ENCODE measurements at regions not wholly inside any gene's neighbourhood (a gene's known extent, or its start where the extent isn't known, plus 50 kb on each side); places are given as distances from the start of the nearest gene placed in this dataset.

DNA sequence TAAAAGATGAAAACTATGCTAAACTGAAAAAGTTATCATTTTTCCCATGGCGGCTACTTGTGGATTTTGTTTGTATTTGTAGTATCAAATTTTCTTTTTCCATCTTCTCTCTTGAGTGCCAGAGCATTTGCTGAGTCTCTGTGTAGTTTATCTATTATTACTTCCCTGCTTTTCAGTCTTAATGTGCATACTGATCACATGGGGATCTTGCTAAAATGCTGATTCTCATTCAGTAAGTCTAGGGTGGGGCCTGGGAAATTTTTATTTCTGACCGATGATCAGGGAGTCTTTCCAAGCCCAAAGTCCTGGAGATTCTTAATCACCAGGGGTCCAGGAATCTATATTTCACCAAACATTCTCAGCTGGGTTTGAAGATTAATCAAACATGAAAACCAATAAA, 189.0 kb upstream of the GOT2 start:
- Mint-ChIP-seq H3K4me3 (no peak overlapping the region), H3K27ac (no peak overlapping the region), H3K27me3 (ENCODE audit: low read depth) (no peaks in the 10 kb centered on the region), H3K36me3 (ENCODE audit: low read depth) (no peaks in the 10 kb centered on the region), H3K9me3 (peaks cover 5% of the 10 kb centered on the region), H3K4me1 (no peaks in the 10 kb centered on the region)
- TF ChIP-seq, protein P1, sequence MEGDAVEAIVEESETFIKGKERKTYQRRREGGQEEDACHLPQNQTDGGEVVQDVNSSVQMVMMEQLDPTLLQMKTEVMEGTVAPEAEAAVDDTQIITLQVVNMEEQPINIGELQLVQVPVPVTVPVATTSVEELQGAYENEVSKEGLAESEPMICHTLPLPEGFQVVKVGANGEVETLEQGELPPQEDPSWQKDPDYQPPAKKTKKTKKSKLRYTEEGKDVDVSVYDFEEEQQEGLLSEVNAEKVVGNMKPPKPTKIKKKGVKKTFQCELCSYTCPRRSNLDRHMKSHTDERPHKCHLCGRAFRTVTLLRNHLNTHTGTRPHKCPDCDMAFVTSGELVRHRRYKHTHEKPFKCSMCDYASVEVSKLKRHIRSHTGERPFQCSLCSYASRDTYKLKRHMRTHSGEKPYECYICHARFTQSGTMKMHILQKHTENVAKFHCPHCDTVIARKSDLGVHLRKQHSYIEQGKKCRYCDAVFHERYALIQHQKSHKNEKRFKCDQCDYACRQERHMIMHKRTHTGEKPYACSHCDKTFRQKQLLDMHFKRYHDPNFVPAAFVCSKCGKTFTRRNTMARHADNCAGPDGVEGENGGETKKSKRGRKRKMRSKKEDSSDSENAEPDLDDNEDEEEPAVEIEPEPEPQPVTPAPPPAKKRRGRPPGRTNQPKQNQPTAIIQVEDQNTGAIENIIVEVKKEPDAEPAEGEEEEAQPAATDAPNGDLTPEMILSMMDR (IDR thresholded peaks at IDR 0.05; ENCODE audit: unreplicated experiment in 3 of 3), result no peak

DNA sequence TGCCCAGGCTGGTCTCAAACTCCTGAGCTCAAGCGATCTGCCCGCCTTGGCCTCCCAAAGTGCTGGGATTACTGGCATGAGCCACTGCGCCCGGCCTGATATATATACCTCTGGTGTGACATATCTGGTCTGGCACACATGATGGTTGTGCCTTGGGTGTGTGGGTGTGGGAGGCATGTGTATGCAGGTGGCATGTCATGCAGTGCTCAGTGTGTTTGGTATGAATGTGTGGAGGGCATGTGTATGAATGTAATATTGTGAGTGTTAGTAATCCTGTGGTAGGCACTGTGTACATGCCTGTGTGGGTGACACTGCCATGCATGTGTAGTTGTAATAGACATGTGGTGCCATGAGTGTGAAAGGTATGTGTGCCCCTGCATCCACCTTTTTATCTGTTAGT, 179.3 kb upstream of the GOT2 start:
- TF ChIP-seq, protein P1 (IDR thresholded peaks at IDR 0.05; ENCODE audit: unreplicated experiment in 3 of 3), result no peak
- Mint-ChIP-seq H3K9me3 (peaks cover 22% of the 10 kb centered on the region), H3K27ac (no peak overlapping the region), H3K4me3 (no peak overlapping the region), H3K4me1 (no peaks in the 10 kb centered on the region), H3K36me3 (ENCODE audit: low read depth) (no peaks in the 10 kb centered on the region), H3K27me3 (ENCODE audit: low read depth) (no peaks in the 10 kb centered on the region)

DNA sequence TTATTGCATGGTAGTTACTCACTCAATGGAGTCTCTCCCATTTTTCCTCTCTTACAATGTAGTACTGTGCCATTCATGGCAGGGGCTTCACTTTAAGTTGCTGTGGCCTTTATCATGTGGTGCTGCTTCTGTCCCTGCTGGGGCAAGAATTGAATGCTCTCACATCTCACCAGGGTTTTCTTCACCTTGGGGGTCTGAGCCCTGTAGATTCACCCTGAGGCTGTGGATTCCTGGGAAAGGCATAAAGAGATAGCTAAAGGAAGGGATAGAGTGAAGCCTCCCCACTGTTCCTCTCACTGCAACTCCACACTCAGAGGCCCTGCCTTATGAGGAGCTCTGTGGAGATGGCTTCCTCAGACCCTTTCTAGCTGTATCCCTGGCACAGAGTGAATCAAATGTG, 178.5 kb upstream of the GOT2 start:
- no peak overlapping the region for H3K4me3 Mint-ChIP-seq
- no peak overlapping the region for H3K27ac Mint-ChIP-seq
- TF ChIP-seq, protein P1 (IDR thresholded peaks at IDR 0.05; ENCODE audit: unreplicated experiment in 3 of 3), result no peak
- no peaks in the 10 kb centered on the region for H3K36me3 Mint-ChIP-seq (ENCODE audit: low read depth)
- H3K4me1 Mint-ChIP-seq, result no peaks in the 10 kb centered on the region
- no peaks in the 10 kb centered on the region for H3K27me3 Mint-ChIP-seq (ENCODE audit: low read depth)
- H3K9me3 Mint-ChIP-seq, result peaks cover 20% of the 10 kb centered on the region

DNA sequence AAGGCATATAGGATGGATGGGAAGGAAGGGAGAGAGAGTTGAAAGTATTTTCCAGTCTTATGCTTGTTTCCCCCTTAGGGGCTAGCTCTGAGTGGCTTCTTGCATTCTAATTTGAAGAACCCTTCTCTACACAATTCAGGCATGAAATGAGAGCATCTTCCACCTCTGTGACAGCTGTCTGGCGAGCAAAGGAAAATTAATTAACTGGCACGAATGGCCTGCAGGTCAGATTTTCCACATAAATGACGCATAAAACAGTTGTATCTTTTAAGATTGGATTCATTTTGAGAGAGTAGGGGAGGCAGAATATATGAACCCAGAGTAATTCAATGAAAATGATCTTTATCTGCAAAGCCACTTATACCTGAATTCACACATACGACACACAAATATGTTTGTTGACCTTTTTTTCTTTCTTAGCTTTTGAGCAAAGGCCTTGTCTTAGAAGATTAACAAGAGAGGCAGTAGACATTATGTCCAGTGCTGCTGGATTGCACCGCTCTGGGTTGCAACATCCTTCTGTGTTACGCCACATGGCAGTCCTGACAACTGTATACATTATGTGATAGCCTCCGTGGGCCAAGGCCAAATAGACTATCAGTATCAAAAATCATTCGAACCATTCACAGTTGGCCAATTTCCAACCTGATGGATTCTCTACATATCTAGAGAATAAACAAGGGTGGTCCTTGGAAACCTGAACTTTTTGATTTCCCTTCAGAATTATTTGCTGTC, 173.0 kb upstream of the GOT2 start:
- H3K4me3 Mint-ChIP-seq, result no peak overlapping the region
- TF ChIP-seq, protein P1 (IDR thresholded peaks at IDR 0.05; ENCODE audit: unreplicated experiment in 3 of 3), result no peak
- H3K27ac Mint-ChIP-seq, result no peak overlapping the region
- H3K27me3 Mint-ChIP-seq (ENCODE audit: low read depth), result no peaks in the 10 kb centered on the region
- H3K4me1 Mint-ChIP-seq, result no peaks in the 10 kb centered on the region
- H3K36me3 Mint-ChIP-seq (ENCODE audit: low read depth), result no peaks in the 10 kb centered on the region
- H3K9me3 Mint-ChIP-seq, result no peaks in the 10 kb centered on the region

DNA sequence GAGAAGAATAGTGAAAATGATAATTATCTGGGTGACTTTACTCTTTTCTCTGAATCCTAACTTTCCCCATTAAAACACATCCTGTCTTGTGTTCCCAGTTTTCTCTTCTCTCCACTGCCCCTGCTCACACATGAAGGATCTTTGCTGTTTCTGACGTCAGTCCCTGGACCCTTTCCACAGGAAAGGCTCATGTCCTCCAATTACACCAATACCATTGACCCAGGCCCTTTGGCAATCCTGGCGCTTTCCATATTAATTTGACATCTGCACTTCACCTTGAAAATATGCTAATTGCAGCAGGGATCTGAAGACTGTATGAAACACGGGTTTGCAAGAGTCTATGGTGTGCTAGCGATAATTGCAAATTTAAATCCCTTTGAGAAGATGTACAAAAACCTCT, 170.2 kb upstream of the GOT2 start:
- Mint-ChIP-seq H3K36me3 (ENCODE audit: low read depth) (no peaks in the 10 kb centered on the region), H3K9me3 (no peaks in the 10 kb centered on the region), H3K4me1 (no peaks in the 10 kb centered on the region), H3K4me3 (no peak overlapping the region), H3K27me3 (ENCODE audit: low read depth) (peaks cover 4% of the 10 kb centered on the region), H3K27ac (no peak overlapping the region)
- TF ChIP-seq, protein P1 (IDR thresholded peaks at IDR 0.05; ENCODE audit: unreplicated experiment in 3 of 3), result no peak

DNA sequence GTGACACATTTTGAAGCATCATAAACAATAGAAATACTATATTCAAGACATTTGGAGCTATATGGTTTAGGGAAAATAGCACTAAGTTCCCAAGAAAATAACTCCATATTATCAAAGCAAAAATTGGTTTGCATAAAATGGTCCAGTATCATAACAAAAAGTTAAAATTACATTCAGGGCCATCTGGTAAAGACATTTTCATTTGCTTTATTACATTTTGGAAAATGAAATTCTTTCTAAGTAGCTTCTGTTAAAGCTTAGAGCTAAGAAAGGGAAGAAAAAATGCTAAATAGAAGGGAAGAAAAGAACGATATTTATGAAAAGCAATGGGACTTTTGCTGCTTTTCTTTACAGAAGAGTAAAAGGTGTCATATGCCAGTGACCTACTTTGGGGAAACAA, 155.4 kb upstream of the GOT2 start:
- TF ChIP-seq, protein P1 (IDR thresholded peaks at IDR 0.05; ENCODE audit: unreplicated experiment in 3 of 3), result no peak
- Mint-ChIP-seq H3K9me3 (peaks cover 2% of the 10 kb centered on the region), H3K4me3 (no peak overlapping the region), H3K27ac (no peak overlapping the region), H3K36me3 (ENCODE audit: low read depth) (no peaks in the 10 kb centered on the region), H3K4me1 (no peaks in the 10 kb centered on the region), H3K27me3 (ENCODE audit: low read depth) (peaks cover 3% of the 10 kb centered on the region)

All from nephron (organoid).